Small intestine (tissue), 7 donors: ENCODE measurements at regions not wholly inside any gene's neighbourhood (a gene's known extent, or its start where the extent isn't known, plus 50 kb on each side); places are given as distances from the start of the nearest gene placed in this dataset.

Source experiments
- DNase-seq, 2 donors: peaks; one replicate each; pipeline versions ENCODE4 v3.0.0 to v3.0.0-alpha.2; 2013
- FAIRE-seq: peaks from 2 replicates; lab custom pipeline; 2012; peaks lifted over from hg19 to GRCh38; lab: Jason Lieb, UNC
- H3K27ac ChIP-seq, 3 donors: one replicate each; pipeline ENCODE4 v1.5.1; 2013; ENCODE audit warnings: low read length in 2 of 3, mild to moderate bottlenecking in 2 of 3, control low read depth in 1 of 3, inconsistent platforms in 1 of 3, low read depth in 1 of 3, moderate library complexity in 1 of 3
- H3K27me3 ChIP-seq, 3 donors: one replicate each; pipeline ENCODE4 v1.6.1; 2013; ENCODE audit warnings: low read length in 3 of 3, inconsistent platforms in 1 of 3; ENCODE audit not compliant: control insufficient read depth in 3 of 3, insufficient read depth in 3 of 3
- H3K36me3 ChIP-seq, 3 donors: one replicate each; pipeline ENCODE4 v1.6.1; 2013; ENCODE audit warnings: low read length in 3 of 3, inconsistent platforms in 1 of 3, low read depth in 1 of 3, mild to moderate bottlenecking in 1 of 3, moderate library complexity in 1 of 3; ENCODE audit not compliant: control insufficient read depth in 3 of 3, insufficient read depth in 2 of 3
- H3K4me1 ChIP-seq, 3 donors: one replicate each; pipeline ENCODE4 v1.6.1; 2013; ENCODE audit warnings: low read length in 2 of 3, inconsistent platforms in 1 of 3, low read depth in 1 of 3, mild to moderate bottlenecking in 1 of 3, moderate library complexity in 1 of 3; ENCODE audit not compliant: control insufficient read depth in 3 of 3, insufficient read depth in 2 of 3
- H3K4me3 ChIP-seq, 3 donors: one replicate each; pipeline ENCODE4 v1.5.1; 2013; ENCODE audit warnings: low read length in 3 of 3, control low read depth in 1 of 3, inconsistent platforms in 1 of 3, low read depth in 1 of 3, mild to moderate bottlenecking in 1 of 3, moderate library complexity in 1 of 3
- H3K9me3 ChIP-seq, 2 donors: one replicate each; pipeline ENCODE4 v1.6.1; 2013; ENCODE audit warnings: low read depth in 1 of 2, low read length in 1 of 2; ENCODE audit not compliant: control insufficient read depth in 2 of 2, insufficient read depth in 1 of 2
- WGBS, 3 donors: extraction: QIAGEN DNeasy Blood & Tissue Kit; methylation state at CpG; one replicate each; pipeline ENCODE4 v1.1.7; 2013; 5-methylcytosine and 5-hydroxymethylcytosine counted together
- donor health status: healthy with polysubstance abuse.
- donor health status: control.
- donor health status: control.
- donor health status: Bipolar disorder and iron deficiency.
- donor health status: healthy.

- peaks cover 3 to 71% (median 21%) of the 10 kb centered on the region in 3 donors for H3K27me3 ChIP-seq
- H3K27ac ChIP-seq: no peak overlapping the region
- H3K36me3 ChIP-seq: no peaks in the 10 kb centered on the region
- H3K9me3 ChIP-seq: no peaks in the 10 kb centered on the region
- 52 to 68% (median 68%) methylated on average over 16 of the region's 16 CpGs for WGBS, 3 donors
- no peaks in the 10 kb centered on the region for H3K4me1 ChIP-seq
- DNase-seq (no peak), FAIRE-seq (no peak)
- no peak overlapping the region for H3K4me3 ChIP-seq
Observed at GRCh38 chr7:155387066-155387620, 70.8 kb upstream of the EN2 start.

GRCh38 chr7:155388561-155388960 is 69.4 kb upstream of the EN2 start:
- 54 to 59% (median 55%) methylated on average over 7 to 11 of the region's 11 CpGs for WGBS, 3 donors
- H3K9me3 ChIP-seq: no peaks in the 10 kb centered on the region
- H3K4me1 ChIP-seq: no peaks in the 10 kb centered on the region
- no peak overlapping the region for H3K4me3 ChIP-seq
- H3K27ac ChIP-seq: no peak overlapping the region
- H3K27me3 ChIP-seq: peaks cover 4 to 60% (median 13%) of the 10 kb centered on the region in 3 donors
- no peaks in the 10 kb centered on the region for H3K36me3 ChIP-seq
- DNase-seq (no peak), FAIRE-seq (no peak)

- H3K9me3 ChIP-seq: no peaks in the 10 kb centered on the region
- H3K4me3 ChIP-seq: no peak overlapping the region
- 71 to 83% (median 82%) methylated on average over 8 of the region's 8 CpGs for WGBS, 3 donors
- no peaks in the 10 kb centered on the region for H3K36me3 ChIP-seq
- no peak overlapping the region for H3K27ac ChIP-seq
- FAIRE-seq: no peak
- peaks cover 4 to 34% (median 6%) of the 10 kb centered on the region in 3 donors for H3K27me3 ChIP-seq
- no peaks in the 10 kb centered on the region for H3K4me1 ChIP-seq
- no peak for DNase-seq
Observed at GRCh38 chr7:155391414-155391813, 66.5 kb upstream of the EN2 start.

GRCh38 chr7:155392726-155393570 is 65.0 kb upstream of the EN2 start:
- Histone ChIP-seq H3K27me3 (peaks cover 4 to 24% (median 5%) of the 10 kb centered on the region in 3 donors), H3K9me3 (no peaks in the 10 kb centered on the region), H3K4me3 (no peak overlapping the region), H3K36me3 (no peaks in the 10 kb centered on the region), H3K4me1 (no peaks in the 10 kb centered on the region), H3K27ac (no peak overlapping the region)
- WGBS, 3 donors: 60 to 75% (median 73%) methylated on average over 11 of the region's 11 CpGs
- no peak for FAIRE-seq
- DNase-seq: no peak

- peaks cover 4 to 14% (median 8%) of the 10 kb centered on the region in 3 donors for H3K27me3 ChIP-seq
- H3K4me1 ChIP-seq: no peaks in the 10 kb centered on the region
- H3K9me3 ChIP-seq: no peaks in the 10 kb centered on the region
- no peak overlapping the region for H3K27ac ChIP-seq
- H3K36me3 ChIP-seq: no peaks in the 10 kb centered on the region
- DNase-seq (no peak), FAIRE-seq (no peak)
- 84 to 89% (median 87%) methylated on average over 7 of the region's 7 CpGs for WGBS, 3 donors
- H3K4me3 ChIP-seq: no peak overlapping the region
Observed at GRCh38 chr7:155394413-155394812, 63.5 kb upstream of the EN2 start.

- FAIRE-seq: no peak
Observed at GRCh38 chr7:155395176-155395797, 62.6 kb upstream of the EN2 start.

GRCh38 chr7:155396661-155397060 is 61.3 kb upstream of the EN2 start:
- 86 to 90% (median 87%) methylated on average over 16 of the region's 16 CpGs for WGBS, 3 donors
- Histone ChIP-seq H3K4me3 (no peak overlapping the region), H3K27ac (no peak overlapping the region), H3K4me1 (no peaks in the 10 kb centered on the region), H3K27me3 (peaks cover 4 to 13% (median 11%) of the 10 kb centered on the region in 3 donors), H3K36me3 (no peaks in the 10 kb centered on the region), H3K9me3 (no peaks in the 10 kb centered on the region)
- FAIRE-seq (no peak), DNase-seq (no peak)

More at GRCh38 chr7:155395176-155395797, 62.6 kb upstream of the EN2 start:
- 42 to 60% (median 46%) methylated on average over 17 of the region's 17 CpGs for WGBS, 3 donors
- H3K27me3 ChIP-seq: peaks cover 4 to 11% (median 8%) of the 10 kb centered on the region in 3 donors
- no peak for DNase-seq
- H3K4me1 ChIP-seq: no peaks in the 10 kb centered on the region
- H3K36me3 ChIP-seq: no peaks in the 10 kb centered on the region
- H3K27ac ChIP-seq: no peak overlapping the region
- no peaks in the 10 kb centered on the region for H3K9me3 ChIP-seq
- no peak overlapping the region for H3K4me3 ChIP-seq
